H1 (cell line): ENCODE measurements at regions not wholly inside any gene's neighbourhood (a gene's known extent, or its start where the extent isn't known, plus 50 kb on each side); places are given as distances from the start of the nearest gene placed in this dataset.

Experiments used
- CTCF ChIA-PET: fragments of 300-600 bp; sonication (Branson Sonifier 250); formaldehyde crosslinking; loops from one replicate; lab custom pipeline; 2021; ENCODE audit not compliant: partially characterized antibody; lab: Charles Lee
- POLR2A ChIA-PET: fragments of 300-600 bp; sonication (Branson Sonifier 250); formaldehyde crosslinking; loops from one replicate; lab custom pipeline; 2021; ENCODE audit warnings: inconsistent platforms; ENCODE audit not compliant: partially characterized antibody; lab: Charles Lee
- DNase-seq, 2 experiments: peaks; one replicate each; pipeline versions ENCODE4 v3.0.0 to v3.0.0-alpha.2; 2010 to 2022; ENCODE audit warnings: low spot score in 2 of 2, low read depth in 1 of 2, mixed read lengths in 1 of 2
- FAIRE-seq: peaks from 2 replicates; lab custom pipeline; 2011; peaks lifted over from hg19 to GRCh38; lab: Jason Lieb, UNC
- H2AFZ ChIP-seq: 2 replicates; pipeline ENCODE4 v1.8.1; 2012; ENCODE audit warnings: low read length, inconsistent platforms
- H2AK5ac ChIP-seq: 2 replicates; pipeline ENCODE4 v1.6.1; 2013; ENCODE audit warnings: low read depth, low read length
- H2BK120ac ChIP-seq: replicated peaks from 2 replicates; pipeline ENCODE3; 2013; ENCODE audit warnings: low read depth, low read length, inconsistent platforms
- H2BK12ac ChIP-seq: 2 replicates; pipeline ENCODE4 v1.6.1; 2013; ENCODE audit warnings: low read depth, low read length
- H2BK15ac ChIP-seq: 2 replicates; pipeline ENCODE4 v1.6.1; 2013; ENCODE audit warnings: low read length
- H2BK20ac ChIP-seq: 2 replicates; pipeline ENCODE4 v1.6.1; 2013; ENCODE audit warnings: low read length
- H2BK5ac ChIP-seq: 2 replicates; pipeline ENCODE4 v1.6.1; 2013; ENCODE audit warnings: low read depth, low read length
- H3K14ac ChIP-seq: 2 replicates; pipeline ENCODE4 v1.6.1; 2013; ENCODE audit warnings: inconsistent platforms; ENCODE audit not compliant: insufficient read length
- H3K18ac ChIP-seq: 2 replicates; pipeline ENCODE4 v1.6.1; 2013; ENCODE audit warnings: low read length; ENCODE audit errors: extremely low read depth
- H3K23ac ChIP-seq: 2 replicates; pipeline ENCODE4 v1.6.1; 2013; ENCODE audit warnings: inconsistent platforms; ENCODE audit not compliant: insufficient read length
- H3K23me2 ChIP-seq: 2 replicates; pipeline ENCODE4 v1.6.1; 2013; ENCODE audit warnings: low read depth, low read length
- H3K27ac ChIP-seq: 2 replicates; pipeline ENCODE4 v1.6.1; 2011; ENCODE audit warnings: low read depth, low read length, inconsistent platforms
- H3K27me3 ChIP-seq, 4 experiments: replicated peaks in 1 of 4; 1 replicate in 1 of 4; 2 replicates in 3 of 4; pipeline versions ENCODE4 v1.6.1 to v1.8.1; 2011 to 2013; ENCODE audit warnings: low read length in 3 of 4, mild to moderate bottlenecking in 3 of 4, inconsistent platforms in 2 of 4, mixed read lengths in 2 of 4, moderate library complexity in 1 of 4; ENCODE audit not compliant: control insufficient read depth in 3 of 4, insufficient read depth in 3 of 4; ENCODE audit errors: extremely low read depth in 1 of 4
- H3K36me3 ChIP-seq, 4 experiments: 2 replicates each; pipeline versions ENCODE4 v1.6.1 to v1.8.1; 2011 to 2013; ENCODE audit warnings: mild to moderate bottlenecking in 4 of 4, low read length in 3 of 4, moderate library complexity in 2 of 4, control low read depth in 1 of 4, inconsistent platforms in 1 of 4; ENCODE audit not compliant: insufficient read depth in 4 of 4, control insufficient read depth in 2 of 4
- H3K4ac ChIP-seq: replicated peaks from 2 replicates; pipeline ENCODE3; 2013; ENCODE audit warnings: low read length, low read depth, mixed read lengths, inconsistent platforms; ENCODE audit not compliant: insufficient read length
- H3K4me1 ChIP-seq, 4 experiments: replicated peaks in 1 of 4; 1 replicate in 1 of 4; 2 replicates in 3 of 4; pipeline versions ENCODE4 v1.6.1 to v1.8.1; 2011 to 2013; ENCODE audit warnings: low read length in 3 of 4, inconsistent platforms in 2 of 4, mixed read lengths in 1 of 4; ENCODE audit not compliant: insufficient read depth in 4 of 4, control insufficient read depth in 3 of 4
- H3K4me2 ChIP-seq, 2 experiments: 2 replicates each; pipeline versions ENCODE4 v1.6.1 to v1.8.1; 2011 to 2013; ENCODE audit warnings: low read depth in 2 of 2, low read length in 2 of 2, control low read depth in 1 of 2, inconsistent platforms in 1 of 2, mild to moderate bottlenecking in 1 of 2; ENCODE audit not compliant: insufficient read depth in 1 of 2
- H3K4me3 ChIP-seq, 4 experiments: fragments of 200-600, 300-600 bp in 1 of 4; sonication (generic), shearing (Covaris generic), sonication (Bioruptor Twin) in 1 of 4; 2 replicates each; pipeline versions ENCODE4 v1.5.1 to v1.8.1; 2011 to 2016; ENCODE audit warnings: low read length in 4 of 4, low read depth in 3 of 4, control low read depth in 2 of 4, inconsistent platforms in 2 of 4, mild to moderate bottlenecking in 2 of 4, mixed read lengths in 1 of 4, moderate library complexity in 1 of 4; ENCODE audit not compliant: insufficient read depth in 2 of 4; ENCODE audit errors: extremely low read depth in 1 of 4
- H3K56ac ChIP-seq: replicated peaks from 2 replicates; pipeline ENCODE3; 2013; ENCODE audit warnings: low read depth, mild to moderate bottlenecking, mixed read lengths, low read length, inconsistent platforms; ENCODE audit not compliant: insufficient read length
- H3K79me1 ChIP-seq: 2 replicates; pipeline ENCODE4 v1.6.1; 2013; ENCODE audit warnings: low read depth, low read length, control low read depth
- H3K79me2 ChIP-seq, 2 experiments: 2 replicates each; pipeline versions ENCODE4 v1.6.1 to v1.8.1; 2012 to 2013; ENCODE audit warnings: low read length in 2 of 2, mild to moderate bottlenecking in 2 of 2, inconsistent platforms in 1 of 2; ENCODE audit not compliant: insufficient read depth in 2 of 2, control insufficient read depth in 1 of 2
- H3K9ac ChIP-seq, 4 experiments: replicated peaks in 1 of 4; 1 replicate in 1 of 4; 2 replicates in 3 of 4; pipeline versions ENCODE4 v1.6.1 to v1.8.1; 2011 to 2013; ENCODE audit warnings: low read depth in 3 of 4, low read length in 3 of 4, control low read depth in 2 of 4, mild to moderate bottlenecking in 2 of 4, moderate library complexity in 2 of 4, inconsistent platforms in 1 of 4; ENCODE audit errors: extremely low read depth in 1 of 4
- H3K9me3 ChIP-seq, 2 experiments: 2 replicates each; pipeline versions ENCODE4 v1.6.1 to v1.8.1; 2012 to 2013; ENCODE audit warnings: mild to moderate bottlenecking in 2 of 2, moderate library complexity in 2 of 2, control low read depth in 1 of 2, inconsistent platforms in 1 of 2, low read depth in 1 of 2, low read length in 1 of 2, mixed read lengths in 1 of 2; ENCODE audit not compliant: insufficient read depth in 2 of 2
- H4K20me1 ChIP-seq, 2 experiments: replicated peaks in 1 of 2; 2 replicates each; pipeline versions ENCODE3 to v1.8.1; 2011 to 2013; ENCODE audit warnings: inconsistent platforms in 2 of 2, low read length in 2 of 2, mild to moderate bottlenecking in 1 of 2; ENCODE audit not compliant: insufficient read depth in 2 of 2, control insufficient read depth in 1 of 2
- H4K5ac ChIP-seq: 2 replicates; pipeline ENCODE4 v1.6.1; 2013; ENCODE audit warnings: low read length, low read depth, mixed read lengths, inconsistent platforms; ENCODE audit not compliant: insufficient read length
- H4K8ac ChIP-seq: 2 replicates; pipeline ENCODE4 v1.8.0; 2013; ENCODE audit warnings: mild to moderate bottlenecking, moderate library complexity, low read length, inconsistent platforms; ENCODE audit not compliant: insufficient read depth; ENCODE audit errors: extremely low read depth
- H4K91ac ChIP-seq: replicated peaks from 2 replicates; pipeline ENCODE3; 2013; ENCODE audit warnings: low read length, mixed read lengths, inconsistent platforms; ENCODE audit not compliant: insufficient read length
- CHD2 ChIP-seq: IDR thresholded peaks from 2 replicates; pipeline ENCODE4 v1.6.1; 2012; ENCODE audit warnings: low read length, improper control_type of control experiment
- FOSL1 ChIP-seq: IDR thresholded peaks from 2 replicates; pipeline ENCODE4 v1.6.1; 2011; ENCODE audit warnings: mild to moderate bottlenecking, low read depth, low read length, moderate library complexity; ENCODE audit not compliant: insufficient read depth
- NRF1 ChIP-seq: IDR thresholded peaks from 2 replicates; pipeline ENCODE4 v1.6.1; 2011; ENCODE audit warnings: mild to moderate bottlenecking, low read depth, low read length, improper control_type of control experiment
- POLR2AphosphoS5 ChIP-seq: IDR thresholded peaks from 2 replicates; pipeline ENCODE4 v1.6.1; 2011; ENCODE audit warnings: low read depth, low read length
- RNF2 ChIP-seq: fragments of 200-900, 300-1000 bp; sonication (generic); IDR thresholded peaks from 2 replicates; pipeline ENCODE4 v1.7.1; 2016; ENCODE audit warnings: borderline replicate concordance, low read depth, mild to moderate bottlenecking, antibody characterized with exemption, low read length; ENCODE audit not compliant: poor library complexity, severe bottlenecking; ENCODE audit errors: missing control alignments
- SRF ChIP-seq: IDR thresholded peaks from 2 replicates; pipeline ENCODE4 v1.6.1; 2011; ENCODE audit warnings: mild to moderate bottlenecking, low read depth, low read length, moderate library complexity
- YY1 ChIP-seq: IDR thresholded peaks from 2 replicates; pipeline ENCODE4 v1.6.1; 2011; ENCODE audit warnings: low read depth, mild to moderate bottlenecking, low read length
- WGBS, 2 experiments: shearing (Covaris generic) in 1 of 2; methylation state at CpG; one replicate each; pipeline versions ENCODE4 v1.1.6 to v1.1.7; 2013 to 2015; ENCODE audit warnings: low lambda C conversion rate in 2 of 2, mixed read lengths in 2 of 2, inconsistent platforms in 1 of 2, low coverage in 1 of 2, missing lambda C conversion rate in 1 of 2; ENCODE audit not compliant: insufficient replicate concordance in 2 of 2, insufficient coverage in 1 of 2, insufficient read length in 1 of 2; ENCODE audit errors: extremely low coverage in 1 of 2, missing lambda C conversion rate in 1 of 2; 5-methylcytosine and 5-hydroxymethylcytosine counted together
- TF ChIP-seq, protein P1 (sequence below): IDR thresholded peaks from 2 replicates; pipeline ENCODE4 v1.6.1; 2011; ENCODE audit warnings: low read length, improper control_type of control experiment
- TF ChIP-seq, protein P2 (sequence below): IDR thresholded peaks from 2 replicates; pipeline ENCODE4 v1.6.1; 2012; ENCODE audit warnings: low read length, inconsistent platforms

DNA sequence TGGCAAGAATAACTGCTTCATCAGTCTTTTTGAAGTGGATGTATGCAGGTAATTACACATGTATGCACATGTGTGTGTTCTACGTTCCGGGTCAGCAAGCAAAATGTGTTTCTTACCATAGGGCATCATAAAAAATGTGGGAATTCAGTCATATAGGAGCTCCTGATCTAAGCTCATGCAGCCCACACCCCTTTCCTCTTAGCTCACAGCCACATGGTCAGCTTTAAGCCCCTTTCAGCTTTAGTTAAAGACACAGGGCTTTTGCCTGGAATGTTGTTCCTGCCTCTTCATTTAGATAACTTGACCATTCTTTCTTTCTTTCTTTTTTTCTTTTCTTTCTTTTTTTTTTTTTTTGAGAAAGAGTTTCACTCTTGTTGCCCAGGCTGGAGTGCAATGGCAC, 258.1 kb downstream of the RPS24 start:
- Histone ChIP-seq H3K18ac (no peak overlapping the region), H3K56ac (no peak overlapping the region), H4K5ac (no peak overlapping the region), H3K9ac (no peak overlapping the region), H2AFZ (no peak overlapping the region), H3K4me1 (peaks cover 3 to 12% (median 8%) of the 10 kb centered on the region in 4 experiments; a peak in 5 of 7 replicates), H2BK12ac (no peak overlapping the region), H4K91ac (no peak overlapping the region), H2BK5ac (no peak overlapping the region), H3K9me3 (no peaks in the 10 kb centered on the region), H3K36me3 (no peaks in the 10 kb centered on the region), H4K8ac (no peak overlapping the region), H3K4me2 (no peak overlapping the region), H2BK20ac (no peak overlapping the region), H2AK5ac (no peak overlapping the region), H3K27me3 (peaks cover 0 to 4% (median 0%) of the 10 kb centered on the region in 4 experiments; a peak in 1 of 7 replicates), H3K4me3 (no peak overlapping the region), H4K20me1 (peaks cover 0 to 1% of the 10 kb centered on the region in 2 experiments), H3K79me1 (no peaks in the 10 kb centered on the region), H3K4ac (no peak overlapping the region), H3K27ac (no peak overlapping the region), H2BK15ac (no peak overlapping the region), H3K79me2 (no peaks in the 10 kb centered on the region), H3K14ac (no peak overlapping the region), H3K23ac (no peak overlapping the region), H2BK120ac (no peak overlapping the region), H3K23me2 (no peaks in the 10 kb centered on the region; the same call in 1 of the 2 replicates)
- TF ChIP-seq SRF: no peak
- TF ChIP-seq, protein P1, sequence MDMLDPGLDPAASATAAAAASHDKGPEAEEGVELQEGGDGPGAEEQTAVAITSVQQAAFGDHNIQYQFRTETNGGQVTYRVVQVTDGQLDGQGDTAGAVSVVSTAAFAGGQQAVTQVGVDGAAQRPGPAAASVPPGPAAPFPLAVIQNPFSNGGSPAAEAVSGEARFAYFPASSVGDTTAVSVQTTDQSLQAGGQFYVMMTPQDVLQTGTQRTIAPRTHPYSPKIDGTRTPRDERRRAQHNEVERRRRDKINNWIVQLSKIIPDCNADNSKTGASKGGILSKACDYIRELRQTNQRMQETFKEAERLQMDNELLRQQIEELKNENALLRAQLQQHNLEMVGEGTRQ: no peak
- no peak for TF ChIP-seq POLR2AphosphoS5
- no peak for TF ChIP-seq YY1
- no peak for TF ChIP-seq CHD2
- TF ChIP-seq RNF2: no peak
- no peak for TF ChIP-seq NRF1
- no peak for TF ChIP-seq FOSL1
- TF ChIP-seq, protein P2, sequence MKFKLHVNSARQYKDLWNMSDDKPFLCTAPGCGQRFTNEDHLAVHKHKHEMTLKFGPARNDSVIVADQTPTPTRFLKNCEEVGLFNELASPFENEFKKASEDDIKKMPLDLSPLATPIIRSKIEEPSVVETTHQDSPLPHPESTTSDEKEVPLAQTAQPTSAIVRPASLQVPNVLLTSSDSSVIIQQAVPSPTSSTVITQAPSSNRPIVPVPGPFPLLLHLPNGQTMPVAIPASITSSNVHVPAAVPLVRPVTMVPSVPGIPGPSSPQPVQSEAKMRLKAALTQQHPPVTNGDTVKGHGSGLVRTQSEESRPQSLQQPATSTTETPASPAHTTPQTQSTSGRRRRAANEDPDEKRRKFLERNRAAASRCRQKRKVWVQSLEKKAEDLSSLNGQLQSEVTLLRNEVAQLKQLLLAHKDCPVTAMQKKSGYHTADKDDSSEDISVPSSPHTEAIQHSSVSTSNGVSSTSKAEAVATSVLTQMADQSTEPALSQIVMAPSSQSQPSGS: no peak
- ChIA-PET POLR2A (interaction anchor here (1.0 kb wide), 1 partner anchor 11 kb away, joined by 4 read pairs; no protein-coding TSS in a partner anchor), CTCF (interaction anchor here (1.1 to 6.2 kb wide), 5 partner anchors 12 to 903 kb away, joined by 3 to 55 read pairs (median 5); no protein-coding TSS in a partner anchor)
- no peak for DNase-seq
- no peak for FAIRE-seq
- WGBS, 2 experiments: 97% methylated on average over 2 of the region's 2 CpGs; no CpG with 5 or more reads in 1 of the 2 experiments
